ENCODE measurements at regions not wholly inside any gene's neighbourhood (a gene's known extent, or its start where the extent isn't known, plus 50 kb on each side); places are given as distances from the start of the nearest gene placed in this dataset.
"Not testable (repeated sequence)": the region's sequence is repeated elsewhere in the genome, so short reads cannot be mapped to it uniquely, and the experiment has no call there.

DNA sequence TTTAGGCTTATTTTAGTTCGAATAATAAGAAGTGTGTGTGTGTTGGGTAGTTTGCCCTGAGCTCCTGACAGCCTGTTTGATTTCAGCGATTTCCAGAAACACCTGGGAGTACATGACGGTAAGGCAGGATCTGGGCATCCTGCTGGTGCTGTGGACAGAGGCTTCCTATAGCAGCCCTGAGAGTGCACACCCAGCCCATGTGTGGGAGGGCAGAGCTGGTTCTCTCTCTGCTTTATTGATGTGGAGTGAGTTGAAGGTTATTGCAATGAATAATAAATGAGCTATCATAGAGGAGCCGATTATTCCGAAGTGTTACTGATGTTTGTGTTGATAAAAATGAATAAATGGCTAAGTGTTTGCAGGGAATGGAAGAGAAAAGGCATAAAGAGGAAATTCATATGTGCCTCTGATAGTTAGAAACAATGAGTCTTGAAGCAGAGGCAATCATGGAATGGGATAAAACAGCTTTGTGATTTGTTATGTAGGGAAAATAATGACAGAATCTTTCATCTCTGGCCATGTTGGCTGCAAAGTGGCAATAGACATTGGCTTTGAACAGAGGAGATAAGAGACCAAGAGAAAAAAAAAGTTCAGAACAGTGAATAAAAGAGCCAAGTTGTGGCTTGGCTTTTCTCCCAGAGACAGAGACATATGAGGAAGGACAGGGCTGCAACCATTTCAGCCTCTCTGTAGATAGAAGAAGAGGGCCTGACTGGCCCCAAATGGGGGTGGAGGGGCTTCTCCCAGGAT lies 166.2 kb upstream of the CHD6 start:
- no peak for DNase-seq (ENCODE audit: low spot score)

GRCh38 chr20:41783423-41784208 lies 165.4 kb upstream of the CHD6 start:
- no peak for DNase-seq (ENCODE audit: low spot score)

- no peak for DNase-seq (ENCODE audit: low spot score)
Observed at GRCh38 chr20:41782730-41783406, 164.7 kb upstream of the CHD6 start.

- DNase-seq (ENCODE audit: low spot score) = no peak
Observed at GRCh38 chr20:41782255-41782654, 164.1 kb upstream of the CHD6 start.

DNA sequence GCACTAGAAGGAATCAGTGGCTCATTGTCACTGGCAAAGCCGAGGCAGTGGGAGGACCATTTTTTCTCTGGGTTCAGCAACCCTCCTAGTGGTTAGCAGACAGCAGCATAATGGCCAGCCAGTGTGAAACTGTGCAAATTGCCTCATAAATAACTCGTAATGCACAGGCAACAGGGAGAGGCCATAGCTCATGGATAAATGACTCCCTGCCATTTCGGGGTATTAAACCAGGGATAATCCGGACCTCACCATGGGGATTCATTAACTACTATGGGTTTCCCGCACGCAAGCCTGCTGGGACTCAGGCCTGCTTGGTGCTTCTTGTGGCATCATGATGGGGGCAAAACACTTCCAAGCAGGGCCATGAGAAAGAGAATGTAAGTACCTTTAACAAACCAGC lies 158.2 kb upstream of the CHD6 start:
- no peak for DNase-seq (ENCODE audit: low spot score)

DNA sequence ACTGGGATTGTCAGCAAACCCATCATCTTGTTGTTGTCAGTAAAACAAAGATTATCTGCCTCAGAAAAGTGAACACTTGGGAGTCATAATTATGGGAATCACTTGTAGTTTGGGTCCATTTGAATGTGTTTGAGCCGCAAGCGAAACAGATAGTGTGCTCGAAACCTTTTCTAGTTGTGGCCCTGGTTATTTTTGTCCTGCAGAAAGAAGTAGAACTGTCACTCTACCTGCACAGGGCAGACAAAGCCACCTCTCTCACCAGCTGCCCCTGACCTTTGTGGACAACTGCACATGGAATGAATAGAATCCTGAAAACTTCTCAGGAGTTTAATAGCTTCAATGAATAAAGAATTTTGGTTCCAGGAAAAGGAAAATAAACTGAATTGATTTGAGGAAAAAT lies 156.1 kb upstream of the CHD6 start:
- DNase-seq (ENCODE audit: low spot score) = no peak

GRCh38 chr20:41770965-41771364 lies 152.8 kb upstream of the CHD6 start:
- no peak for DNase-seq (ENCODE audit: low spot score)

DNA sequence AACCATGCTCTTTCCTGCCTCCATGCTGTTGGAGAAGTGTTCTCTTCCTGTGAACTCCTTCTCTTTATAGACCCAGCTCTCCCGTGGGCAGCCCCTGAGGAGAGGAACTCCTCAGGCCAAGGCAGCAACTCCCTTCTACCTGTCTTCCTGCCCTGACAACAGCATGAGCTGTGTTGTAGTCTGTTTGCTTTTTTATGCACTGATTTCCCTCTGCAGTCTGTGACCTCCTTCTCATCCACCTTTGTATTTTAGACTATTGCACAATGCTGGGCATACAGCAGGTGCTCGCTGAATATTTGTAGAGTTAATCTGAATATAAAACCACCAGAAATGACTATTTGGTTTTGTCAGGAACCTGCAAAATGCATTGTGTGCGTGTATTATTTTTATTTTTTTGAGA lies 152.2 kb upstream of the CHD6 start:
- no peak for DNase-seq (ENCODE audit: low spot score)

DNA sequence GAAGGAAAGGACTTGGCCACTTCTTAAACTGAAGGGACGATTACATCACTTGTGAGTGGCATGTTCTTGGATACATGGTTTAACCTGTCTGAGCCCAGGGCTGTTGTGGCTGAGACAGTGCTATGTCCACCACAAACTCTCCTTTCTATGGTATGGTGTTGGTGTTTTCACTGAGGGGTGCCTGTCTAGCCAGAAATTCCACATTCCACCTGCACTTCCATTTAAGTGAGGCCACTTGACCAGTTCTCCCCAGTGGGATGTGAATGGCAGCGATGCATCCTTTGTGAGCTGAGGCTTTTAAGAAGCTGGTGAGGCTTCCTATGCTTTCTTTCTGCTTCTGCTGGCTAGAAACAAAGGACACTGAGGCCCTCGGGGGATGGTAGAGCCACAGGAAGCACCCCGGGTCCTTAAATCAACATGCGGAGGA lies 151.4 kb upstream of the CHD6 start:
- no peak for DNase-seq (ENCODE audit: low spot score)

- no peak for DNase-seq (ENCODE audit: low spot score)
Observed at GRCh38 chr20:41750137-41750536, 132.0 kb upstream of the CHD6 start.

- no peak for DNase-seq (ENCODE audit: low spot score)
Observed at GRCh38 chr20:41748756-41749582, 130.8 kb upstream of the CHD6 start.

DNA sequence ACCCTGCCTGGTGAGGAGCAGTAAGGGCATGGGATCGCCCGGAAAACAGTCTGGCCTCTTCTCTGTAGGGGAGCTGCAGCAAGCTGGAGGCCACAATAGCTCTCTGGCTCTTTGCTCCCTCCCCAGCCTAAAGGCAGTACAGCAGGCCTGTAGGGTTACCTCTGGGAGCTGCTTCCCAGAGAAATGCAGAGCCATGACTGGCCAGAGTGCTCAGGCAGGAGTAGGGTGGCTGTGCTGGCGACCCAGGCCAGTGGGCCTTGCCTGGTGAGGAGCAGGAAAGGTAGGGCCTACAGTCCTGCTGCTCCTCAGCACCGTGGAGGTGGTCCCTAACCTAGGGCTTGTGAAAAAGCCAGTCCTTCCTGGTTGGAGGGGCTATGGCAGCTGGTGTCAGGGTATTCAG lies 129.9 kb upstream of the CHD6 start:
- no peak for DNase-seq (ENCODE audit: low spot score)

GRCh38 chr20:41747226-41747625 lies 129.0 kb upstream of the CHD6 start:
- no peak for DNase-seq (ENCODE audit: low spot score)

GRCh38 chr20:41746635-41747034 lies 128.5 kb upstream of the CHD6 start:
- no peak for DNase-seq (ENCODE audit: low spot score)

DNA sequence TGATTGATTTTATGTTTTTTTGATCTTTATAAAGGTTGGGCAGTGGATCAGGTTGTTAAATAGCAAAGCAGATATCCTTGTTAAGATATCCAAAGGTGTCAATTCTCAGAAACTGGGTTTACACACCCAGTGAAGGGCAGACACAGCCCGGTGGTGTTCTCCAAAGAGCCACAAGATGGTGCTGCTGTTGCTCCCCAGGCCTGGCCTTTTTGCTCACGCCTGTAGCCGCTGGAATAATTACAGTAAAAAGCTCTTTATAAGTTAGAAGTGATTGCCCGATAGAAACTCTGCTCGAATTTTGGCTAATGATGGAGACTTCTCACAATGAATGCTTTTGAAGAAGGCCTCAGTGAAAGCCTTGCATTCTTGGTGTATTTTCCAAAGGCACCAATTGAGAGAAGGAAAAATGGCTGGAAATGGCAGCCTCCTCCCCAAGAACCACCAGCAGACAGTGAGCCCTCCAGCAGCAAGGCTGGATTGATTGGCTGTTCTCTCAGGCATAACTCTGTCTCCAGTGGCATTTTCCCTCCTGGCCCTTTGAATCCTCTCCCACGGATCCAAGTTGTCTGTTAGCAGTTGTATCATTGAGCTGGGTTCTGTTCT lies 120.5 kb upstream of the CHD6 start:
- DNase-seq (ENCODE audit: low spot score) = peak; percentile 67

DNA sequence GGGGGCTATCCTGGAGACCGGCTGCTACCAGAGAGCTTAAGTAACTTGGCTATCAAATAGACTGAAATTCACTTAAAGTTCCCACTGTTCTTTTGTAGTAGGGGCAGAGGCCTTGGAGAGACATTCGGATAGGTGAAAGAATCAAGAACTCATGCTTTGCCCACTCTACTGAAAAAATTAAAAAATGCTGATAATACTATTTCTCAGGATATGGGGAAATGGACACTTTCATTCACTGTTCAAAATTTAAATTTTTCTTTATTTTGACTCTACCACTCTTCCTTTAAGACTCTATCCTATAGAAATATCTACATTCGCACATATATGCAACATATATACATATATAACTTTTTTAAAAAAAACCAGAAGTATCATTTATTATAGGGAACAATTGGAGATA lies 117.8 kb upstream of the CHD6 start:
- no peak for DNase-seq (ENCODE audit: low spot score)

DNA sequence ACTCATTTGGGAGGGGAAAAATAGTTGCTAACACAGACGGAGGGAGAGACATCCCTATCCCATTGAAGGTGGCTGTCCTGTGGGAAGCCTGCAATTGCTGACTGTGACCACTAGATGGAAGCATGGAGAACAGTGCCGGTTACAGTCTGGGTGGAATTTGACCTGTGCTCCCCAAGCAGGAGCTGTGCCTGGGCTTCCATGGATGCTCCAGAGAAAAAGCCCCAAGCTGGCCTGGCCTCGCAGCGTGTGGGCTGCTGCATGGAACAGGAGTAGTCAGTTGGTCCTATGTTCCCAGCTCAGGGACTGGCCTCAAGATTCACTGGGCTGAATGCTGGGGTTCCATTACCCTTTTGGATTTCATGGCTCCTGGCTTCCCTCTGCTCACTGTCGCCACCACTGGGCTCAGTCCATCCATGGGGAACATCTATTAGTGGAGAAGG lies 116.3 kb upstream of the CHD6 start:
- DNase-seq (ENCODE audit: low spot score) = peak; percentile 75

- no peak for DNase-seq (ENCODE audit: low spot score)
Observed at GRCh38 chr20:41733151-41733550, 115.0 kb upstream of the CHD6 start.

- DNase-seq (ENCODE audit: low spot score) = not testable (repeated sequence)
Observed at GRCh38 chr20:41731198-41731597, 113.0 kb upstream of the CHD6 start.

- not testable (repeated sequence) for DNase-seq (ENCODE audit: low spot score)
Observed at GRCh38 chr20:41727681-41728080, 109.5 kb upstream of the CHD6 start.

DNA sequence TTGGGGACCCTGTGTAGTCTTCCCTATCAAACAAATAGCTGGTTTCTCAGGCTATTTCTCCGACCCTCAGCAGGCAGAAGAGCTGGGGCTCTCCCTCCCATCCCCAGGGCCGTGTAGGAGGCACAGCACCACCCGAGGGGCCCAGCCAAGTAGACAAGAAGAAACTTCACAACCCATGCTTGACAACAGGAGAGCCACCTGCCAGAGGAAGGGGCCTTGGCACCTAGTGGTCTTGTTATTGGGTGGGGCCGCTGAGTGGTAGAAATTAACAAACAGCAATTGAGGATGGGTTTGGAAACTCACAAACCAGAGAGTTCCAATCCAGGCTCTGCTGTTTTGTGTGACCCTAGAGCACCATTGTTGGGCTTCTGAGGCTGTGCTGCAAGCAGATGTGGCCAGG lies 108.5 kb upstream of the CHD6 start:
- no peak for DNase-seq (ENCODE audit: low spot score)

DNA sequence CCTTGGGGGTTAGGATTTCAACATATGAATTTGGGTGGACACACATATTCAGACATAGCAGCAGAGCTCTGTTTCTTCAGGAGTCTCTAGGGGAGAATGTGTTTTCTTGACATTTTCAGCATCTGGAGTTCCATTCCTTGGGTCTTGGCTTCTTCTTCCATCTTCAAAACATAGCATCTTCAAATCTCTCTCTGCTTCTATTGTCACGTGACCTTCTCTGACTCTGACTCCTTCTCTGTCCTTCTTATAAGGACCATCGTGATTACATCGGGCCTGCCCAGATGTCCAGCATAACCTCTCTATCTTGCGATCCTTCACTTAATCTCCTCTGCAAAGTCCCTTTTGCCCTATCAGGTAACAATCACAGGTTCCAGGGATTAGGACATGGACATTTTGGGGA lies 101.0 kb upstream of the CHD6 start:
- no peak for DNase-seq (ENCODE audit: low spot score)

Measured in AG08395 (cell line).